H9 (cell line): ENCODE measurements at regions not wholly inside any gene's neighbourhood (a gene's known extent, or its start where the extent isn't known, plus 50 kb on each side); places are given as distances from the start of the nearest gene placed in this dataset.

Experiments used
- DNase-seq: peaks from one replicate; pipeline ENCODE4 v3.0.0-alpha.2; 2017
- H2AFZ ChIP-seq: one replicate; pipeline ENCODE4 v1.6.1; 2013; ENCODE audit warnings: mild to moderate bottlenecking, low read length, control low read depth, moderate library complexity
- H2AK5ac ChIP-seq: 2 replicates; pipeline ENCODE4 v1.6.1; 2013; ENCODE audit warnings: low read length, control low read depth, mixed read lengths; ENCODE audit not compliant: insufficient read length
- H2BK120ac ChIP-seq: one replicate; pipeline ENCODE4 v1.6.1; 2013; ENCODE audit warnings: low read depth, mild to moderate bottlenecking, low read length, control low read depth, inconsistent platforms; ENCODE audit not compliant: poor library complexity, severe bottlenecking
- H2BK12ac ChIP-seq: 2 replicates; pipeline ENCODE4 v1.6.1; 2013; ENCODE audit warnings: low read length, control low read depth, mixed read lengths, low read depth; ENCODE audit not compliant: insufficient read length
- H2BK15ac ChIP-seq: 2 replicates; pipeline ENCODE4 v1.6.1; 2013; ENCODE audit warnings: low read depth, low read length, control low read depth
- H2BK20ac ChIP-seq: one replicate; pipeline ENCODE4 v1.6.1; 2013; ENCODE audit warnings: low read depth, mild to moderate bottlenecking, low read length, control low read depth, inconsistent platforms; ENCODE audit not compliant: poor library complexity, severe bottlenecking
- H2BK5ac ChIP-seq: 2 replicates; pipeline ENCODE4 v1.6.1; 2013; ENCODE audit warnings: low read length, control low read depth, mixed read lengths; ENCODE audit not compliant: insufficient read length
- H3K14ac ChIP-seq: 2 replicates; pipeline ENCODE4 v1.6.1; 2013; ENCODE audit warnings: low read length, control low read depth; ENCODE audit not compliant: insufficient read depth
- H3K18ac ChIP-seq: 2 replicates; pipeline ENCODE4 v1.6.1; 2013; ENCODE audit warnings: low read depth, mild to moderate bottlenecking, mixed read lengths, low read length, control low read depth; ENCODE audit not compliant: insufficient read length
- H3K23ac ChIP-seq: 2 replicates; pipeline ENCODE4 v1.6.1; 2013; ENCODE audit warnings: low read length, control low read depth, mixed read lengths, low read depth; ENCODE audit not compliant: insufficient read length
- H3K23me2 ChIP-seq: 2 replicates; pipeline ENCODE4 v1.6.1; 2013; ENCODE audit warnings: low read depth, mild to moderate bottlenecking, mixed read lengths, low read length, control low read depth; ENCODE audit not compliant: insufficient read length, poor library complexity, severe bottlenecking
- H3K27ac ChIP-seq: 2 replicates; pipeline ENCODE4 v1.5.1; 2013; ENCODE audit warnings: low read length, control low read depth, mixed read lengths, low read depth; ENCODE audit not compliant: insufficient read length
- H3K27me3 ChIP-seq: 2 replicates; pipeline ENCODE4 v1.6.1; 2013; ENCODE audit warnings: low read length, control low read depth, inconsistent platforms; ENCODE audit not compliant: insufficient read depth
- H3K4ac ChIP-seq: 2 replicates; pipeline ENCODE4 v1.6.1; 2013; ENCODE audit warnings: low read depth, mild to moderate bottlenecking, control low read depth, inconsistent platforms, low read length, moderate library complexity
- H3K4me1 ChIP-seq: 2 replicates; pipeline ENCODE4 v1.6.1; 2013; ENCODE audit warnings: low read length, control low read depth, inconsistent platforms; ENCODE audit not compliant: insufficient read depth
- H3K4me2 ChIP-seq: 2 replicates; pipeline ENCODE4 v1.6.1; 2013; ENCODE audit warnings: low read length, control low read depth, mixed read lengths; ENCODE audit not compliant: insufficient read length, insufficient read depth
- H3K56ac ChIP-seq: 2 replicates; pipeline ENCODE4 v1.6.1; 2013; ENCODE audit warnings: low read depth, mild to moderate bottlenecking, mixed read lengths, low read length, control low read depth; ENCODE audit not compliant: insufficient read length
- H3K79me1 ChIP-seq: 2 replicates; pipeline ENCODE4 v1.6.1; 2013; ENCODE audit warnings: low read depth, mild to moderate bottlenecking, moderate library complexity, low read length, control low read depth, inconsistent platforms; ENCODE audit not compliant: insufficient read depth, poor library complexity, severe bottlenecking
- H3K79me2 ChIP-seq: 2 replicates; pipeline ENCODE4 v1.6.1; 2013; ENCODE audit warnings: low read length, control low read depth, inconsistent platforms; ENCODE audit not compliant: insufficient read depth
- H3K9ac ChIP-seq: 2 replicates; pipeline ENCODE4 v1.6.1; 2013; ENCODE audit warnings: low read length, control low read depth, mixed read lengths; ENCODE audit not compliant: insufficient read length; ENCODE audit errors: extremely low read depth
- H3K9me3 ChIP-seq: one replicate; pipeline ENCODE4 v1.6.1; 2013; ENCODE audit warnings: low read depth, low read length, inconsistent platforms; ENCODE audit not compliant: control insufficient read depth
- H3T11ph ChIP-seq: one replicate; pipeline ENCODE4 v1.6.1; 2013; ENCODE audit warnings: mild to moderate bottlenecking, low read length, control low read depth, inconsistent platforms
- H4K20me1 ChIP-seq: one replicate; pipeline ENCODE4 v1.6.1; 2013; ENCODE audit not compliant: control insufficient read depth, insufficient read length, insufficient read depth
- H4K5ac ChIP-seq: 2 replicates; pipeline ENCODE4 v1.6.1; 2013; ENCODE audit warnings: low read depth, mild to moderate bottlenecking, mixed read lengths, low read length, control low read depth; ENCODE audit not compliant: insufficient read length
- H4K8ac ChIP-seq: replicated peaks from 2 replicates; pipeline ENCODE4 v1.6.1; 2013; ENCODE audit warnings: low read length, control low read depth, mixed read lengths, low read depth; ENCODE audit not compliant: insufficient read length
- H4K91ac ChIP-seq: 2 replicates; pipeline ENCODE4 v1.6.1; 2013; ENCODE audit warnings: low read depth, mild to moderate bottlenecking, moderate library complexity, mixed read lengths, low read length, control low read depth; ENCODE audit not compliant: insufficient read length
- H3K27ac Mint-ChIP-seq, 3 experiments: 2 replicates in 2 of 3; 3 replicates in 1 of 3; pipeline ENCODE4 v1.8.0; 2020 to 2021; ENCODE audit warnings: mixed read lengths in 3 of 3, mild to moderate bottlenecking in 1 of 3, moderate library complexity in 1 of 3
- H3K27me3 Mint-ChIP-seq: 2 replicates; pipeline ENCODE4 v1.8.0; 2021; ENCODE audit warnings: low read depth, mild to moderate bottlenecking, moderate library complexity, mixed read lengths
- H3K36me3 Mint-ChIP-seq, 3 experiments: 2 replicates in 2 of 3; 3 replicates in 1 of 3; pipeline ENCODE4 v1.8.0; 2020 to 2021; ENCODE audit warnings: low read depth in 3 of 3, mixed read lengths in 3 of 3; ENCODE audit not compliant: insufficient read depth in 1 of 3
- H3K4me1 Mint-ChIP-seq, 2 experiments: 2 replicates each; pipeline ENCODE4 v1.8.0; 2020; ENCODE audit warnings: mixed read lengths in 2 of 2
- H3K4me3 Mint-ChIP-seq, 2 experiments: 2 replicates in 1 of 2; 3 replicates in 1 of 2; pipeline ENCODE4 v1.8.0; 2020 to 2021; ENCODE audit warnings: mild to moderate bottlenecking in 2 of 2, mixed read lengths in 2 of 2, moderate library complexity in 1 of 2
- H3K9me3 Mint-ChIP-seq, 2 experiments: 2 replicates in 1 of 2; 3 replicates in 1 of 2; pipeline ENCODE4 v1.8.0; 2020; ENCODE audit warnings: mild to moderate bottlenecking in 2 of 2, mixed read lengths in 2 of 2, moderate library complexity in 1 of 2
- CTCF ChIP-seq: fragments of 200-600 bp; sonication (generic); conservative IDR thresholded peaks from 3 replicates; pipeline ENCODE4 v1.8.0; 2021; ENCODE audit warnings: antibody characterized with exemption, mild to moderate bottlenecking
- WGBS: extraction: QIAGEN DNeasy Blood & Tissue Kit; methylation state at CpG from one replicate; pipeline ENCODE4 v1.1.7; 2013; ENCODE audit warnings: missing lambda C conversion rate, low lambda C conversion rate, mixed read lengths; ENCODE audit not compliant: insufficient read length; ENCODE audit errors: extremely low coverage; 5-methylcytosine and 5-hydroxymethylcytosine counted together

- Histone ChIP-seq H3K23ac (no peak overlapping the region), H3K27me3 (no peaks in the 10 kb centered on the region), H4K5ac (no peak overlapping the region), H3K4me1 (no peaks in the 10 kb centered on the region), H3K79me2 (no peaks in the 10 kb centered on the region), H2BK5ac (no peak overlapping the region), H3K27ac (no peak overlapping the region), H2BK12ac (no peak overlapping the region), H4K91ac (no peak overlapping the region), H3K9ac (no peak overlapping the region), H3T11ph (no peak overlapping the region), H3K56ac (no peak overlapping the region), H4K8ac (no peak overlapping the region), H3K4me2 (no peak overlapping the region), H3K23me2 (no peaks in the 10 kb centered on the region), H4K20me1 (no peaks in the 10 kb centered on the region), H3K9me3 (no peaks in the 10 kb centered on the region), H3K4ac (no peak overlapping the region), H2BK20ac (no peak overlapping the region), H2BK120ac (no peak overlapping the region), H3K79me1 (no peaks in the 10 kb centered on the region), H3K18ac (no peak overlapping the region), H2AFZ (no peak overlapping the region), H2BK15ac (no peak overlapping the region), H3K14ac (no peak overlapping the region), H2AK5ac (no peak overlapping the region)
- H3K27me3 Mint-ChIP-seq, result no peaks in the 10 kb centered on the region
- H3K9me3 Mint-ChIP-seq, result no peaks in the 10 kb centered on the region
- H3K4me1 Mint-ChIP-seq, result peaks cover 6% of the 10 kb centered on the region in 2 experiments
- WGBS, result no CpG with 5 or more reads among the region's 2 CpGs
- no peak for DNase-seq
- no peak overlapping the region for H3K4me3 Mint-ChIP-seq
- no peak overlapping the region for H3K27ac Mint-ChIP-seq
- no peak for TF ChIP-seq CTCF
- H3K36me3 Mint-ChIP-seq, result no peaks in the 10 kb centered on the region
Observed at GRCh38 chr6:55977959-55978665, 102.7 kb upstream of the BMP5 start.
